ENCODE measurements at regions not wholly inside any gene's neighbourhood (a gene's known extent, or its start where the extent isn't known, plus 50 kb on each side); places are given as distances from the start of the nearest gene placed in this dataset.

DNA sequence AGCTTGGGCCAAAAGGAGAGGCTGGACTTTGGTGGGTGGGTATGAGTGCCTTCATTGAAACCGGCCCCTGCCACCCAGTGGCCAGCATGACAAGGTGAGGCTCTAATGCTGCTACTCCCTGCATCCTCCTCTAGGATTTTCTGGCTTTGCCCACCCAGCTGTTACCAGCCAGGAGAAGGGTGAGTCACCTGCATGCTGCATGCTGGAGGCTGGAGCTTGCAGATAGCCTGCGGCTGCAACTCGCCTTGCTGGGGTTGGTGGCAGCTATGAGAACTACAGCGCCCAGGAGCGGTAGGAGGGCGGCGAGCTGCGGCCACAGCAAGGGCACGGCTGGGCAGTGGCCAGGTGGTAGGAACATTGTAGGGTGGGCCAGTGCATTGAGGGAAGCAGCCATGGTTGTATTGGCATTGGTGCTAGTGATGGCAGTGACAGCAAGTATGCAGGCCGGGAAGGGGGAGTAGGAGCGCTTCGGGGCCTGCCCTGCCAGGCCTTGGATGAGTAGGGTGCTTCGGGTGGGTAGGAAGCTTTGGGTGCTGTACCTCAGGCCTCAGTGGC, 75.4 kb upstream of the SLC35G4 start:
- Mint-ChIP-seq H3K4me1 (ENCODE audit: low read depth) (no peaks in the 10 kb centered on the region), H3K4me3 (ENCODE audit: unreplicated experiment) (no peak overlapping the region), H3K27ac (ENCODE audit: unreplicated experiment) (no peak overlapping the region), H3K27me3 (ENCODE audit: low read depth) (no peaks in the 10 kb centered on the region), H3K36me3 (ENCODE audit: low read depth) (no peaks in the 10 kb centered on the region), H3K9me3 (ENCODE audit: low read depth) (peaks cover 2% of the 10 kb centered on the region)
- DNase-seq (ENCODE audit: low spot score) = no peak
- TF ChIP-seq CTCF (IDR thresholded peaks at IDR 0.05) = no peak

DNA sequence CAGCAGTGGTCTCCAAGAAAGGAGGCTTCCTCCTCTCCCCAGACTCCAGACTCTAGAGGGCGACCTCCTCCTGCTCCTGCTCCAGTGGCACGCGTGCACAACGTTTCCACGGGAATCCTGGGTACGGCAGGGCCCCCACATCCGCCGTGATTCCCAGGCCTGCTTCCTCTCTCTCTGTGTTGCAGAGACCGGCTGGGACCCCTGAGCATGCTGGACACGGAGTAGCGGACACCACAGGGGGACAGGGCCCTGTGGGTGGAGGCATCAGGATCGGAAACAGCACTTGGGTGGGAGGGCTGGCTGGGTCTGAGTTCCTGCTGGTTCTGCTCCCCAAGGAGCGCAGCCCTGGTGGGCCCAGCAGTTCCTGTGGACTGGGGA, 75.9 kb upstream of the SLC35G4 start:
- DNase-seq (ENCODE audit: low spot score) = no peak
- TF ChIP-seq CTCF (IDR thresholded peaks at IDR 0.05) = no peak
- H3K4me3 Mint-ChIP-seq (ENCODE audit: unreplicated experiment) = no peak overlapping the region
- H3K9me3 Mint-ChIP-seq (ENCODE audit: low read depth) = peaks cover 2% of the 10 kb centered on the region
- no peak overlapping the region for H3K27ac Mint-ChIP-seq (ENCODE audit: unreplicated experiment)
- no peaks in the 10 kb centered on the region for H3K27me3 Mint-ChIP-seq (ENCODE audit: low read depth)
- no peaks in the 10 kb centered on the region for H3K36me3 Mint-ChIP-seq (ENCODE audit: low read depth)
- H3K4me1 Mint-ChIP-seq (ENCODE audit: low read depth) = no peaks in the 10 kb centered on the region

DNA sequence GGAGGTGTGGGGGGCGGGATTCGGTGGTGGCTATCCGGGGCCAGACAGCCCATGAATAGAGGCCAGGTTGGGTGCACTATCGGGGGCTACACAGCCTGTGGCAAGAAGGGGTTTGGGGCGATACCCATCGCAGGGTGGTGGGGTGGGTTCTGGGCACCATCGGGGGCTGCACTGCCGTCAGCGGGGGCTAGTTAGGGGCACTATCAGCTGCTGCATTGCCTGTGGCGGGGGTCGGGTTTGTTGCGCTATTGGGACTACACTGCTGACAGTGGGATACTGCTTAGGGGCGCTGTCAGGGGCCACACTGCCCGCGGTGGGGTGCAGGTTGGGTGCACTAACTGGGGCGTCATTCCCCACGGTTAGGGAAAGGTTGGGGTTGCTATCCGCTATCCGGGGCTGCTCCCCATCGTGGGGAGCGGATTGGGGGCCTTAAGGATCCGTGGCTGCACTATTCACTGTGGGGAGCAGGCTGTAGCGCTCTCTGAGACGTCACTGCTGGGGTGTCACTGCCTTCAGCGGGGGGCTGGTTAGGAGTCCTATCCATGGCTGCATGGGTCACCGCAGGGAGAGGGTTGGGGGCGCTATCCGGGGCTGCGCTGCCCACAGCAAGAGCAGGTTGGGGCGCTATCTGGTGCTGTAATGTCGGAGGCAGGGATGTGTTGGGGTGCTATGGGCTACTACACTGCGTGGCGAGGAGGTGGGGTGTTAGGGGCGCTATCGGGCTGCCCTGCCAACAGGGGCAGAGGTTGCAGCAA, 76.5 kb upstream of the SLC35G4 start:
- peaks cover 3% of the 10 kb centered on the region for H3K4me1 Mint-ChIP-seq (ENCODE audit: low read depth)
- no peaks in the 10 kb centered on the region for H3K27me3 Mint-ChIP-seq (ENCODE audit: low read depth)
- DNase-seq (ENCODE audit: low spot score) = no peak
- no peak overlapping the region for H3K4me3 Mint-ChIP-seq (ENCODE audit: unreplicated experiment)
- no peaks in the 10 kb centered on the region for H3K36me3 Mint-ChIP-seq (ENCODE audit: low read depth)
- H3K27ac Mint-ChIP-seq (ENCODE audit: unreplicated experiment) = no peak overlapping the region
- TF ChIP-seq CTCF (IDR thresholded peaks at IDR 0.05) = no peak
- H3K9me3 Mint-ChIP-seq (ENCODE audit: low read depth) = peaks cover 2% of the 10 kb centered on the region

GRCh38 chr18:11529081-11529480, 80.3 kb upstream of the SLC35G4 start:
- TF ChIP-seq CTCF (IDR thresholded peaks at IDR 0.05) = no peak
- Mint-ChIP-seq H3K4me3 (ENCODE audit: unreplicated experiment) (no peak overlapping the region), H3K36me3 (ENCODE audit: low read depth) (no peaks in the 10 kb centered on the region), H3K27ac (ENCODE audit: unreplicated experiment) (no peak overlapping the region), H3K27me3 (ENCODE audit: low read depth) (no peaks in the 10 kb centered on the region), H3K4me1 (ENCODE audit: low read depth) (peaks cover 14% of the 10 kb centered on the region), H3K9me3 (ENCODE audit: low read depth) (no peaks in the 10 kb centered on the region)
- DNase-seq (ENCODE audit: low spot score) = no peak

DNA sequence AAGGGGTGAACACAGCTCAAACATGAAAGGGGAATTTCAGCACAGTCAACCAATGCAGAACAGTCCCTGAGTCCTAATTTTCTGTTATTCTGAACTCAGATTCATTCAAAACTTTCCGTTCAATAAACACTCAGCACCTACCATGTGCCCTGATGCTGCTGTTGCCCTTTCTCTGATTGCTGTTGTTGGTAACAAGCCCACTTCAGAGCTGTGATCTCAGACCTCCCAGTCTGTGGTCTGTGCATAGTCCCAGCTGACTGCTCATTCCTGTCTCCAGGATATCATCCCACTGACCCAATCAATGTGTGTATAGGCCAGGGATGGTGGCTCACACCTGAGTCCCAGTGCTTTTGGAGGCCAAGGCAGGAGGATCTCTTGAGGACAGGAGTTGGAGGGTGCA, 82.7 kb upstream of the SLC35G4 start:
- no peak for DNase-seq (ENCODE audit: low spot score)
- Mint-ChIP-seq H3K27me3 (ENCODE audit: low read depth) (no peaks in the 10 kb centered on the region), H3K36me3 (ENCODE audit: low read depth) (no peaks in the 10 kb centered on the region), H3K27ac (ENCODE audit: unreplicated experiment) (no peak overlapping the region), H3K4me1 (ENCODE audit: low read depth) (peaks cover 32% of the 10 kb centered on the region), H3K4me3 (ENCODE audit: unreplicated experiment) (no peak overlapping the region), H3K9me3 (ENCODE audit: low read depth) (no peaks in the 10 kb centered on the region)
- TF ChIP-seq CTCF (IDR thresholded peaks at IDR 0.05) = no peak

Measured in chondrocyte (in vitro differentiated cells).